ENCODE measurements at regions not wholly inside any gene's neighbourhood (a gene's known extent, or its start where the extent isn't known, plus 50 kb on each side); places are given as distances from the start of the nearest gene placed in this dataset.

DNA sequence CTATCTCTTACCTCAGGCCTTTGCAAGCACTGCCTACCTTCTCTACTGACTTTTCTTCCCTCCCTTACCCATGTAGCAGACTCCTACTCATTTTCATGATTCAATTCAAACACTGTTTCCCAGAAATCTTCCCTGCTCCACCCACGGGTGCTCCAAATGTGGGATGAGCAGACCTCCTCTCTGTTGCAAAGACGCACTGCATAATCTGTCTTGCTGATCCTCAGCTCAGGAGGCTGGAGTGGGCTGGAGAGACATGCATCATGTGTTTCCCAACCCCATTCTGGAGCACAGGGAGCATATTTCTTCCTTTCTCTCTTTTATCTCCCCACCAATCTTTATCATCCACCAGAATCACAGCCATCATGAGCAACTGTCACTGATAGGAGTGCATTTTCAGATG, 459.9 kb upstream of the NFIA start:
- no peaks in the 10 kb centered on the region for H3K27me3 ChIP-seq
- no peaks in the 10 kb centered on the region for H3K4me1 ChIP-seq
- no peak for DNase-seq
- H3K27ac ChIP-seq = no peak overlapping the region
- H3K4me3 ChIP-seq = no peak overlapping the region
- TF ChIP-seq, protein P1, sequence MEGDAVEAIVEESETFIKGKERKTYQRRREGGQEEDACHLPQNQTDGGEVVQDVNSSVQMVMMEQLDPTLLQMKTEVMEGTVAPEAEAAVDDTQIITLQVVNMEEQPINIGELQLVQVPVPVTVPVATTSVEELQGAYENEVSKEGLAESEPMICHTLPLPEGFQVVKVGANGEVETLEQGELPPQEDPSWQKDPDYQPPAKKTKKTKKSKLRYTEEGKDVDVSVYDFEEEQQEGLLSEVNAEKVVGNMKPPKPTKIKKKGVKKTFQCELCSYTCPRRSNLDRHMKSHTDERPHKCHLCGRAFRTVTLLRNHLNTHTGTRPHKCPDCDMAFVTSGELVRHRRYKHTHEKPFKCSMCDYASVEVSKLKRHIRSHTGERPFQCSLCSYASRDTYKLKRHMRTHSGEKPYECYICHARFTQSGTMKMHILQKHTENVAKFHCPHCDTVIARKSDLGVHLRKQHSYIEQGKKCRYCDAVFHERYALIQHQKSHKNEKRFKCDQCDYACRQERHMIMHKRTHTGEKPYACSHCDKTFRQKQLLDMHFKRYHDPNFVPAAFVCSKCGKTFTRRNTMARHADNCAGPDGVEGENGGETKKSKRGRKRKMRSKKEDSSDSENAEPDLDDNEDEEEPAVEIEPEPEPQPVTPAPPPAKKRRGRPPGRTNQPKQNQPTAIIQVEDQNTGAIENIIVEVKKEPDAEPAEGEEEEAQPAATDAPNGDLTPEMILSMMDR (IDR thresholded peaks at IDR 0.05) = no peak
- TF ChIP-seq POLR2A (IDR thresholded peaks at IDR 0.05) = no peak
- no peaks in the 10 kb centered on the region for H3K9me3 ChIP-seq
- intact Hi-C loops (cut with DNase I; ENCODE audit: low total_unique reads) = no loop called here
- no peaks in the 10 kb centered on the region for H3K36me3 ChIP-seq

DNA sequence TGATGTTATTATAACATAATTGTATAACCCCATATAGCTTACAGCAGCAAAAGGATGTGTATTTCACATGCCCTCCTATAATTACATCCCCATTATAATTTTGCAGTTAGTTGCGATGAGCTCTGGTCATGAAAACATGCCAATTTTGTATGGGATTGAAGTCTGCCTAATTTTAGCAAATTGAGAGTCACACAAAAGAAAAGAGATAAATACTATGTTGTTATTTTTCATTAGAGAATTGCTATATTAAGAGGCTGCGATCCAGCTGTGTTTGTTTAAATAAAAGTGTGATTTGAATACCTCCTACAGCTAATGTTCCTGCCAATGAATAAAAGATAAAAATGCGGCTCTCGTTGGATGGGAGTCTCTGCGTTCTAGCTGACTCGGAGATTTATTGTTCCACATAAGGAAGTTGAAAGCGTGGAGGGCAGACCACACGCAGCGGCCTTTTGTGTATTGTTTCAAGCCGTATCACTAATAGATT, 461.0 kb upstream of the NFIA start:
- intact Hi-C loops (cut with DNase I; ENCODE audit: low total_unique reads) = no loop called here
- no peak overlapping the region for H3K4me3 ChIP-seq
- no peaks in the 10 kb centered on the region for H3K9me3 ChIP-seq
- H3K27me3 ChIP-seq = no peaks in the 10 kb centered on the region
- no peaks in the 10 kb centered on the region for H3K36me3 ChIP-seq
- H3K4me1 ChIP-seq = no peaks in the 10 kb centered on the region
- TF ChIP-seq POLR2A (IDR thresholded peaks at IDR 0.05) = no peak
- TF ChIP-seq, protein P1 (IDR thresholded peaks at IDR 0.05) = no peak
- no peak overlapping the region for H3K27ac ChIP-seq
- no peak for DNase-seq

DNA sequence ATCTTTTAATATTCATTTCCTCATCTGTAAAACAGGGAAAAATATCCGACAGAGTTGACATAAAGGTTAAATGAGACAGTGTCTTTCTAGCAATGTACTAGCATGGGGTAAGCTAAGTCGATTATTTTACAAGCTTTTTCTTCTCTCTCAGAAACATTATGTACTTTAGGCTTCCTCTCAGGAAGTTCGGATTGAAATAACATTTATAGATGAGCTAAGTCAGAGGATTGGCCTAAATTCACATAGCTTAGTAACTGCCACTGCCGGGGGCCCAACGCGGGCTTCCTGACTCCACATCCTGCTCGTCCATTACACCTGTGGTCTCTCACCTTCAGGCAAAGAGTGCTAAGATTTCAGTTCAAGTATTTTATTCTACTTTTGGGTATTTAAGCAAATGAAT, 462.3 kb upstream of the NFIA start:
- Histone ChIP-seq H3K27me3 (no peaks in the 10 kb centered on the region), H3K36me3 (no peaks in the 10 kb centered on the region), H3K4me3 (no peak overlapping the region), H3K27ac (no peak overlapping the region), H3K4me1 (no peaks in the 10 kb centered on the region), H3K9me3 (no peaks in the 10 kb centered on the region)
- TF ChIP-seq POLR2A (IDR thresholded peaks at IDR 0.05) = no peak
- TF ChIP-seq, protein P1 (IDR thresholded peaks at IDR 0.05) = no peak
- intact Hi-C loops (cut with DNase I; ENCODE audit: low total_unique reads) = no loop called here
- no peak for DNase-seq

DNA sequence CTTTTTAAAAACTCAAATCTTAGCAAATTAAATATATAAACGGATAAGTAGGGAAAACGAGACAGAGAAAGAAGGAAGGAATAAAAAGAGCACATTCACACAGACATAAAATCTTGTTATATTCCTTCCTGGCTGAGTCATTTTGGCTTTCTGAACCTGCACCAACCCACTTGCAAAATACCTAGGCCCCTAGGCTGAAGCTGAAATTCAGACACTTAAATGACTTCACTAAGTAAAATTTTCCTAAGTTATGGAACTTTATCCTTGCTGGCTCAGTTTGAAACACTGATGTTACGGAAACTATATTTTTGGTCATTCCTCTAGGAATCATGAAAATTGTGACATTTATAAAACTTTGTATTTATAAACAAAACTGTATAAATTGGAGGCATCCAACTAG, 462.8 kb upstream of the NFIA start:
- intact Hi-C loops (cut with DNase I; ENCODE audit: low total_unique reads) = no loop called here
- DNase-seq = no peak
- Histone ChIP-seq H3K4me3 (no peak overlapping the region), H3K27me3 (no peaks in the 10 kb centered on the region), H3K36me3 (no peaks in the 10 kb centered on the region), H3K4me1 (no peaks in the 10 kb centered on the region), H3K9me3 (no peaks in the 10 kb centered on the region), H3K27ac (no peak overlapping the region)
- TF ChIP-seq POLR2A (IDR thresholded peaks at IDR 0.05) = no peak
- TF ChIP-seq, protein P1 (IDR thresholded peaks at IDR 0.05) = no peak

DNA sequence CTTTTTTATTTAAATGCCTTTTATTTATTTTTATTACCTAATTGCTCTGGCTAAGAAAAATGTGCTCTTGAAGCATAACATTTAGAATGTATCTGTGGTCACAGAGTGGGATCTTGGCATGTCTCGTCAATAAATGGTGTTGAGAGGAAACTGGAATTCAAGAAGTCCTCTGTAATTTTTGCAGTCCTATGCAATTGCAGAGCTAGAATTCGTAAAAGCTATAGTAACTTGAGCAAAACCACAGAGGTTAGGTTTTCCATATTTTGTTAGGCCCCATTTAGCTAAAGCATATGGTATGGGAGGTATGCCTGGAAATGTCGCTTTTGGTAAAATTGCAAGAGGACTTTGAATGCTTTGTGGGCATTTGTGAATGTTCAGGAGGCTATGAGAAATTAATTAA, 466.7 kb upstream of the NFIA start:
- Histone ChIP-seq H3K27me3 (no peaks in the 10 kb centered on the region), H3K4me3 (no peak overlapping the region), H3K27ac (no peak overlapping the region), H3K9me3 (no peaks in the 10 kb centered on the region), H3K4me1 (no peaks in the 10 kb centered on the region), H3K36me3 (no peaks in the 10 kb centered on the region)
- TF ChIP-seq, protein P1 (IDR thresholded peaks at IDR 0.05) = no peak
- TF ChIP-seq POLR2A (IDR thresholded peaks at IDR 0.05) = no peak
- no peak for DNase-seq
- intact Hi-C loops (cut with DNase I; ENCODE audit: low total_unique reads) = no loop called here
